ENCODE measurements at regions not wholly inside any gene's neighbourhood (a gene's known extent, or its start where the extent isn't known, plus 50 kb on each side); places are given as distances from the start of the nearest gene placed in this dataset.

DNA sequence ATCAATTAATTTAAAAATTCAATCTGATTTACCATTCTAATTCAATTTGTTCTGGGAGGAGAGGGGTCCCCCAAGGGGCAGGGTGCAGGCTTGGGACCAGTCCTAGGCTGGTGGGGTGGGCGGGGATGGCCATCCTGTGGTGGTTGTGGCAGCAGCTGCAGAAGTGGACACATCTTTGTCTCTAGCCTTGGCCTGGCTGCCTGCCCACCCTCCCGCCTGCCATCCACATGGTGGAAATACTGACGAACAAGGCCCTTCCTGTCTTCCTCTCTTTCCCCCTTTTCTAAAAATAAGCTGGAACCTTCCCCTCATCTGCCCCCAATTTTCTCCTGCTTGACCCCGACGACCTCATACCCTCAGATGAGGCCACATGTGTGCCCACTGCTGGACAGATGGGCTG, 130.9 kb downstream of the FOXD2 start:
- no peaks in the 10 kb centered on the region for H3K36me3 ChIP-seq (ENCODE audit: insufficient read depth)
- no peak overlapping the region for H3K27ac ChIP-seq (ENCODE audit: low read depth)
- no peaks in the 10 kb centered on the region for H3K79me2 ChIP-seq (replicated peaks; ENCODE audit: insufficient read depth)
- Mint-ChIP-seq H3K9me3 (no peaks in the 10 kb centered on the region), H3K4me1 (peaks cover 49% of the 10 kb centered on the region), H3K4me3 (no peak overlapping the region), H3K27me3 (ENCODE audit: insufficient read depth, low read depth, poor library complexity) (peaks cover 29% of the 10 kb centered on the region), H3K36me3 (ENCODE audit: low read depth) (no peaks in the 10 kb centered on the region), H3K27ac (no peak overlapping the region)
- no peak overlapping the region for H3K4me3 ChIP-seq
- no peak for DNase-seq (ENCODE audit: low spot score)
- H3K9me2 ChIP-seq (ENCODE audit: insufficient read depth), result no peaks in the 10 kb centered on the region
- ATAC-seq, result no peak
- H3K4me2 ChIP-seq, result no peak overlapping the region
- peaks cover 36% of the 10 kb centered on the region for H3K4me1 ChIP-seq (ENCODE audit: insufficient read depth)
- H2AFZ ChIP-seq, result no peak overlapping the region
- H4K20me1 ChIP-seq (replicated peaks; ENCODE audit: insufficient read depth), result no peaks in the 10 kb centered on the region
- no peaks in the 10 kb centered on the region for H3F3A ChIP-seq (replicated peaks; ENCODE audit: low read depth)
- H3K27me3 ChIP-seq (ENCODE audit: insufficient read depth), result 0 out of 2 replicates have a peak, but pooled peaks cover 5% of the 10 kb centered on the region
- no peak for TF ChIP-seq POLR2AphosphoS5 (IDR thresholded peaks at IDR 0.05; ENCODE audit: low read depth)
- no peak for TF ChIP-seq REST (IDR thresholded peaks at IDR 0.05; ENCODE audit: unreplicated experiment)
- TF ChIP-seq ZNF331 (CRISPR knock-in tag; IDR thresholded peaks at IDR 0.05; ENCODE audit: low read depth), result no peak
- no peak for TF ChIP-seq JUNB (IDR thresholded peaks at IDR 0.05; ENCODE audit: unreplicated experiment)
- no peak for TF ChIP-seq ZNF114 (CRISPR knock-in tag; IDR thresholded peaks at IDR 0.05)

- Mint-ChIP-seq H3K4me1 (peaks cover 48% of the 10 kb centered on the region), H3K27ac (no peak overlapping the region), H3K4me3 (no peak overlapping the region), H3K36me3 (ENCODE audit: low read depth) (no peaks in the 10 kb centered on the region), H3K9me3 (no peaks in the 10 kb centered on the region), H3K27me3 (ENCODE audit: insufficient read depth, low read depth, poor library complexity) (peaks cover 24% of the 10 kb centered on the region)
- Histone ChIP-seq H3K9me2 (ENCODE audit: insufficient read depth) (no peaks in the 10 kb centered on the region), H3K79me2 (replicated peaks; ENCODE audit: insufficient read depth) (no peaks in the 10 kb centered on the region), H3K4me1 (ENCODE audit: insufficient read depth) (peaks cover 31% of the 10 kb centered on the region), H3F3A (replicated peaks; ENCODE audit: low read depth) (no peaks in the 10 kb centered on the region), H3K27me3 (ENCODE audit: insufficient read depth) (0 out of 2 replicates have a peak, but pooled peaks cover under 1% of the 10 kb centered on the region), H2AFZ (peak overlapping the region; percentile 29; the same call in 1 of the 2 replicates), H3K27ac (ENCODE audit: low read depth) (no peak overlapping the region), H4K20me1 (replicated peaks; ENCODE audit: insufficient read depth) (no peaks in the 10 kb centered on the region), H3K4me3 (no peak overlapping the region), H3K36me3 (ENCODE audit: insufficient read depth) (no peaks in the 10 kb centered on the region), H3K4me2 (no peak overlapping the region)
- DNase-seq (ENCODE audit: low spot score) (no peak), ATAC-seq (no peak)
- TF ChIP-seq ZNF462 (CRISPR knock-in tag; IDR thresholded peaks at IDR 0.05), result no peak
- no peak for TF ChIP-seq ETS1 (IDR thresholded peaks at IDR 0.05)
- TF ChIP-seq EZH2 (IDR thresholded peaks at IDR 0.05; ENCODE audit: low read depth, unreplicated experiment), result no peak
- TF ChIP-seq ZNF331 (CRISPR knock-in tag; IDR thresholded peaks at IDR 0.05; ENCODE audit: low read depth), result no peak
- TF ChIP-seq EZH2phosphoT487 (IDR thresholded peaks at IDR 0.05; ENCODE audit: unreplicated experiment), result no peak
- no peak for TF ChIP-seq NANOG (IDR thresholded peaks at IDR 0.05; ENCODE audit: borderline replicate concordance)
- TF ChIP-seq STAT1 (IDR thresholded peaks at IDR 0.05; ENCODE audit: unreplicated experiment), result no peak
Observed at GRCh38 chr1:47569261-47569660, 131.4 kb downstream of the FOXD2 start.
